HepG2 (cell line): ENCODE measurements at regions not wholly inside any gene's neighbourhood (a gene's known extent, or its start where the extent isn't known, plus 50 kb on each side); places are given as distances from the start of the nearest gene placed in this dataset.
A peak's percentile ranks its signal among the peaks of the same experiment; 100 is the strongest.

Experiments used
- ATAC-seq: fragments of 200-7000 bp; cut with Tn5 transposase; 3 replicates; pipeline ENCODE4 v1.9.1; 2020; ENCODE audit warnings: mild to moderate bottlenecking, moderate library complexity
- BruUV-seq: library from RNA; stranded (reverse); fragments of 400-500 nt; replicated peaks from 2 replicates; lab custom pipeline; 2021; lab: Mats Ljungman, UMichigan
- CTCF ChIA-PET: fragments of 300-600 bp; formaldehyde crosslinking; extraction: SDS; loops from one replicate; lab custom pipeline; 2021; ENCODE audit warnings: low total read pairs, inconsistent platforms, low intra/inter-chr PET ratio; lab: Yijun Ruan, JAX
- POLR2A ChIA-PET: fragments of 350-600 bp; sonication (Branson Sonifier 250); formaldehyde crosslinking; loops from one replicate; lab custom pipeline; 2020; ENCODE audit warnings: antibody characterized with exemption, inconsistent platforms; lab: Yijun Ruan, JAX
- DNase-seq: peaks from one replicate; pipeline ENCODE4 v3.0.0-alpha.2; 2015; ENCODE audit warnings: low spot score
- FAIRE-seq: peaks from 3 replicates; lab custom pipeline; 2011; peaks lifted over from hg19 to GRCh38; lab: Jason Lieb, UNC
- H2AFZ ChIP-seq: one replicate; pipeline ENCODE4 v1.6.1; 2011; ENCODE audit warnings: low read length, inconsistent platforms
- H3K27ac ChIP-seq: fragments of 300-600 bp; 3 replicates; pipeline ENCODE4 v1.8.0; 2011; ENCODE audit warnings: mixed run types, mild to moderate bottlenecking, mixed read lengths, low read length, inconsistent platforms; ENCODE audit not compliant: insufficient read depth; ENCODE audit errors: extremely low read length
- H3K27me3 ChIP-seq, 2 experiments: fragments of 200-600 bp in 1 of 2; 2 replicates in 1 of 2; 3 replicates in 1 of 2; pipeline versions ENCODE4 v1.6.0 to v1.8.0; 2011; ENCODE audit warnings: low read length in 2 of 2, mild to moderate bottlenecking in 2 of 2, moderate library complexity in 2 of 2, inconsistent platforms in 1 of 2; ENCODE audit not compliant: insufficient read depth in 2 of 2, control insufficient read depth in 1 of 2
- H3K36me3 ChIP-seq, 2 experiments: fragments of 200-600 bp in 1 of 2; replicated peaks in 1 of 2; 2 replicates in 1 of 2; 3 replicates in 1 of 2; pipeline versions ENCODE4 v1.5.1 to v1.8.0; 2011; ENCODE audit warnings: low read length in 2 of 2, inconsistent platforms in 1 of 2; ENCODE audit not compliant: insufficient read depth in 2 of 2, control insufficient read depth in 1 of 2
- H3K4me1 ChIP-seq: 2 replicates; pipeline ENCODE4 v1.5.1; 2012; ENCODE audit warnings: low read length, inconsistent platforms; ENCODE audit not compliant: insufficient read depth
- H3K4me2 ChIP-seq: 2 replicates; pipeline ENCODE4 v1.6.0; 2011; ENCODE audit warnings: low read depth, low read length, inconsistent platforms
- H3K4me3 ChIP-seq, 3 experiments: fragments of 200-600 bp in 1 of 3; sonication (generic), shearing (Covaris generic) in 1 of 3; replicated peaks in 1 of 3; 2 replicates each; pipeline ENCODE4 v1.5.1; 2011 to 2016; ENCODE audit warnings: low read length in 3 of 3, inconsistent platforms in 2 of 3, low read depth in 2 of 3, mild to moderate bottlenecking in 2 of 3, control low read depth in 1 of 3, mixed read lengths in 1 of 3; ENCODE audit not compliant: insufficient read depth in 1 of 3
- H3K79me2 ChIP-seq: one replicate; pipeline ENCODE4 v1.6.1; 2011; ENCODE audit warnings: low read length, inconsistent platforms; ENCODE audit not compliant: insufficient read depth
- H3K9ac ChIP-seq: 2 replicates; pipeline ENCODE4 v1.6.0; 2011; ENCODE audit warnings: mild to moderate bottlenecking, low read depth, low read length, inconsistent platforms; ENCODE audit not compliant: insufficient read depth
- H3K9me3 ChIP-seq: 2 replicates; pipeline ENCODE4 v1.5.1; 2012; ENCODE audit warnings: mild to moderate bottlenecking, low read length
- H4K20me1 ChIP-seq: 2 replicates; pipeline ENCODE4 v1.6.0; 2011; ENCODE audit warnings: inconsistent platforms, mild to moderate bottlenecking, low read length, moderate library complexity; ENCODE audit not compliant: insufficient read depth
- CCDC6 ChIP-seq: sonication (generic); formaldehyde crosslinking; IDR thresholded peaks from 2 replicates; pipeline ENCODE4 v1.8.1; 2022; ENCODE audit warnings: mild to moderate bottlenecking, missing genetic modification reagents, moderate library complexity
- U2AF2 ChIP-seq: fragments of 200-400 bp; formaldehyde crosslinking; IDR thresholded peaks from 2 replicates; pipeline ENCODE4 v1.6.1; 2017; ENCODE audit warnings: low read depth, mild to moderate bottlenecking, low read length
- ZKSCAN8 ChIP-seq: IDR thresholded peaks from 2 replicates; pipeline ENCODE4 v1.6.1; 2016; ENCODE audit warnings: borderline replicate concordance, missing genetic modification reagents, missing compliant biosample characterization
- ZNF121 ChIP-seq: sonication (generic); formaldehyde crosslinking; IDR thresholded peaks from 2 replicates; pipeline ENCODE4 v1.5.0; 2020; ENCODE audit warnings: mild to moderate bottlenecking, missing genetic modification reagents
- WGBS: methylation state at CpG from one replicate; pipeline ENCODE4 v1.1.6; 2017; ENCODE audit warnings: low lambda C conversion rate; 5-methylcytosine and 5-hydroxymethylcytosine counted together
- in situ Hi-C: cut with HindIII; loops from 2 replicates; pipeline ENCODE4 v1.10.0; 2017; ENCODE audit warnings: low pct_unique_long_range_greater_than_20kb; ENCODE audit not compliant: extremely low pct_ligation_motif_present
- intact Hi-C: fragments of 100-400 bp; cut with micrococcal nuclease; formaldehyde crosslinking; loops from one replicate; pipeline ENCODE4 v1.10.0; 2022; ENCODE audit not compliant: unreplicated experiment
- TF ChIP-seq, protein P1 (sequence below): sonication (generic); formaldehyde crosslinking; IDR thresholded peaks from 2 replicates; pipeline ENCODE4 v1.4.0; 2020; ENCODE audit warnings: missing genetic modification reagents, borderline replicate concordance

DNA sequence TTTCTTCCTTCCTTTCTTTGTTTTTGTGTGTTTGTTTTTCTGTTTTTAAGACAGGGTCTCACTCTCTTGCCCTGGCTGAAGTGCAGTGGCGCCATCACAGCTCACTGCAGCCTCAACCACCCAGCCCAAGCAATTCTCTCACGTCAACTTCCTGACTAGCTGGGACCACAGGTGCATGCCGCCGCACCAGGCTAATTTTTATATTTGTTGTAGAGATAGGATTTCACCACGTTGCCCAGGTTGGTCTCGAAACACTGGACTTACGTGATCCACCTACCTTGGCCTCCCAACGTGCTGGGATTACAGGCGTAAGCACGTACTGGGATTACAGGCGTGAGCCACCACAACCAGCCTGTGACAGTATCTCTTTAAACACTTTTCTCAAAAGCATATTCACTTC is 120.7 kb downstream of the DKK1 start:
- no TSS peak for BruUV-seq
- Histone ChIP-seq H3K79me2 (no peaks in the 10 kb centered on the region), H3K4me3 (no peak overlapping the region), H4K20me1 (no peaks in the 10 kb centered on the region), H3K9me3 (no peaks in the 10 kb centered on the region), H3K9ac (no peak overlapping the region), H2AFZ (no peak overlapping the region), H3K4me1 (no peaks in the 10 kb centered on the region), H3K27me3 (no peaks in the 10 kb centered on the region), H3K36me3 (no peaks in the 10 kb centered on the region), H3K27ac (no peak overlapping the region), H3K4me2 (no peak overlapping the region)
- in situ Hi-C loops (no loop called here), intact Hi-C loops (no loop called here)
- 85% methylated on average over 11 of the region's 11 CpGs for WGBS
- ATAC-seq (no peak), DNase-seq (no peak), FAIRE-seq (no peak)
- TF ChIP-seq ZKSCAN8 (CRISPR knock-in tag), result no peak
- TF ChIP-seq ZNF121 (CRISPR knock-in tag), result 0 out of 2 replicates have a peak, but pooled peaks have one; percentile 13
- ChIA-PET CTCF (no interaction called here), POLR2A (no interaction called here)

DNA sequence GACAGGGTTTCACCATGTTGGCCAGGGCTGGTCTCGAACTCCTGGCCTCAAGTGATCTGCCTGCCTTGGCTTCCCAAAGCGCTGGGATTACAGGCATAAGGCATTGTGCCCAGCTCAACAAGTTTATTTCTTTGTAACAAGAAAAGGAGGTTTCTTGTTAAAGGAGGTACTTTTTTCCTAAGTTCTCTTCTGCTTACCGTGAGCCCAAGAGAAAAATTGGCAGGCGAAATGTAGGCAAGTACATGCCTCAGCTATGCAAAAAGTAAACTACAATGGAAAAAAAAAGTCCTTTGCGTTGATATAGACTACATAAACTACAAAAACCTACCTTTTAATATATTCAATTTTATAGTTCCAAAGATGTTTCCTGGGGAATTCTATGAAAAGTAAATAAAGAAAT is 122.6 kb downstream of the DKK1 start:
- Histone ChIP-seq H3K4me2 (no peak overlapping the region), H3K9ac (no peak overlapping the region), H4K20me1 (no peaks in the 10 kb centered on the region), H2AFZ (no peak overlapping the region), H3K27me3 (no peaks in the 10 kb centered on the region), H3K79me2 (no peaks in the 10 kb centered on the region), H3K27ac (no peak overlapping the region), H3K4me1 (no peaks in the 10 kb centered on the region), H3K4me3 (no peak overlapping the region), H3K36me3 (no peaks in the 10 kb centered on the region), H3K9me3 (no peaks in the 10 kb centered on the region)
- BruUV-seq, result no TSS peak
- in situ Hi-C loops, result no loop called here
- ChIA-PET POLR2A (no interaction called here), CTCF (no interaction called here)
- FAIRE-seq, result no peak
- 67% methylated on average over 5 of the region's 5 CpGs for WGBS
- no peak for TF ChIP-seq CCDC6 (CRISPR knock-in tag)
- TF ChIP-seq, protein P1, sequence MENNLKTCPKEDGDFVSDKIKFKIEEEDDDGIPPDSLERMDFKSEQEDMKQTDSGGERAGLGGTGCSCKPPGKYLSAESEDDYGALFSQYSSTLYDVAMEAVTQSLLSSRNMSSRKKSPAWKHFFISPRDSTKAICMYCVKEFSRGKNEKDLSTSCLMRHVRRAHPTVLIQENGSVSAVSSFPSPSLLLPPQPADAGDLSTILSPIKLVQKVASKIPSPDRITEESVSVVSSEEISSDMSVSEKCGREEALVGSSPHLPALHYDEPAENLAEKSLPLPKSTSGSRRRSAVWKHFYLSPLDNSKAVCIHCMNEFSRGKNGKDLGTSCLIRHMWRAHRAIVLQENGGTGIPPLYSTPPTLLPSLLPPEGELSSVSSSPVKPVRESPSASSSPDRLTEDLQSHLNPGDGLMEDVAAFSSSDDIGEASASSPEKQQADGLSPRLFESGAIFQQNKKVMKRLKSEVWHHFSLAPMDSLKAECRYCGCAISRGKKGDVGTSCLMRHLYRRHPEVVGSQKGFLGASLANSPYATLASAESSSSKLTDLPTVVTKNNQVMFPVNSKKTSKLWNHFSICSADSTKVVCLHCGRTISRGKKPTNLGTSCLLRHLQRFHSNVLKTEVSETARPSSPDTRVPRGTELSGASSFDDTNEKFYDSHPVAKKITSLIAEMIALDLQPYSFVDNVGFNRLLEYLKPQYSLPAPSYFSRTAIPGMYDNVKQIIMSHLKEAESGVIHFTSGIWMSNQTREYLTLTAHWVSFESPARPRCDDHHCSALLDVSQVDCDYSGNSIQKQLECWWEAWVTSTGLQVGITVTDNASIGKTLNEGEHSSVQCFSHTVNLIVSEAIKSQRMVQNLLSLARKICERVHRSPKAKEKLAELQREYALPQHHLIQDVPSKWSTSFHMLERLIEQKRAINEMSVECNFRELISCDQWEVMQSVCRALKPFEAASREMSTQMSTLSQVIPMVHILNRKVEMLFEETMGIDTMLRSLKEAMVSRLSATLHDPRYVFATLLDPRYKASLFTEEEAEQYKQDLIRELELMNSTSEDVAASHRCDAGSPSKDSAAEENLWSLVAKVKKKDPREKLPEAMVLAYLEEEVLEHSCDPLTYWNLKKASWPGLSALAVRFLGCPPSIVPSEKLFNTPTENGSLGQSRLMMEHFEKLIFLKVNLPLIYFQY (CRISPR knock-in tag), result no peak
- no peak for TF ChIP-seq U2AF2
- intact Hi-C loops, result no loop called here
- DNase-seq, result no peak
- no peak for ATAC-seq
